K562 (cell line): ENCODE measurements at regions not wholly inside any gene's neighbourhood (a gene's known extent, or its start where the extent isn't known, plus 50 kb on each side); places are given as distances from the start of the nearest gene placed in this dataset.

Experiments
- ATAC-seq: fragments of 200-7000 bp; cut with Tn5 transposase; 3 replicates; pipeline ENCODE4 v1.9.1; 2020; ENCODE audit warnings: moderate library complexity
- BruUV-seq: library from RNA; stranded (reverse); fragments of 400-500 nt; replicated peaks from 2 replicates; lab custom pipeline; 2021; lab: Mats Ljungman, UMichigan
- CTCF ChIA-PET: fragments of 300-600 bp; formaldehyde crosslinking; extraction: SDS; loops from one replicate; lab custom pipeline; 2021; ENCODE audit warnings: low intra/inter-chr PET ratio; lab: Yijun Ruan, JAX
- POLR2A ChIA-PET: fragments of 300-600, 350-650 bp; sonication (Branson Sonifier 250); formaldehyde crosslinking; extraction: SDS; loops from one replicate; lab custom pipeline; 2021; ENCODE audit warnings: antibody characterized with exemption, inconsistent platforms; lab: Yijun Ruan, JAX
- DNase-seq, 4 experiments: peaks; one replicate each; pipeline versions ENCODE4 v3.0.0 to v3.0.0-alpha.2; 2011 to 2018; ENCODE audit warnings: low spot score in 3 of 4, mixed read lengths in 3 of 4; ENCODE audit errors: extremely low read depth in 1 of 4
- FAIRE-seq: peaks from 2 replicates; lab custom pipeline; 2011; peaks lifted over from hg19 to GRCh38; lab: Jason Lieb, UNC
- H2AFZ ChIP-seq: 2 replicates; pipeline ENCODE4 v1.6.0; 2011; ENCODE audit warnings: low read depth, low read length, control low read depth, inconsistent platforms
- H3K27ac ChIP-seq: fragments of 200-600 bp; 3 replicates; pipeline ENCODE4 v1.8.0; 2011; ENCODE audit warnings: low read depth, mild to moderate bottlenecking, control low read depth, inconsistent platforms, low read length, moderate library complexity, mixed read lengths; ENCODE audit errors: extremely low read depth
- H3K27me3 ChIP-seq, 2 experiments: fragments of 300-600 bp in 1 of 2; 2 replicates in 1 of 2; 3 replicates in 1 of 2; pipeline versions ENCODE4 v1.6.0 to v1.8.0; 2011; ENCODE audit warnings: inconsistent platforms in 2 of 2, low read length in 2 of 2, mild to moderate bottlenecking in 1 of 2, mixed read lengths in 1 of 2, moderate library complexity in 1 of 2; ENCODE audit not compliant: control insufficient read depth in 2 of 2, insufficient read depth in 2 of 2
- H3K36me3 ChIP-seq: fragments of 300-600 bp; 3 replicates; pipeline ENCODE4 v1.8.0; 2011; ENCODE audit warnings: mild to moderate bottlenecking, low read length, inconsistent platforms; ENCODE audit not compliant: control insufficient read depth, insufficient read depth
- H3K4me1 ChIP-seq, 2 experiments: fragments of 200-600 bp in 1 of 2; replicated peaks in 1 of 2; 2 replicates in 1 of 2; 3 replicates in 1 of 2; pipeline versions ENCODE4 v1.5.1 to v1.8.0; 2011; ENCODE audit warnings: inconsistent platforms in 2 of 2, low read length in 2 of 2, mild to moderate bottlenecking in 1 of 2, mixed read lengths in 1 of 2, moderate library complexity in 1 of 2; ENCODE audit not compliant: control insufficient read depth in 2 of 2, insufficient read depth in 2 of 2
- H3K4me2 ChIP-seq: 2 replicates; pipeline ENCODE4 v1.6.1; 2011; ENCODE audit warnings: low read length, control low read depth, inconsistent platforms, mixed read lengths; ENCODE audit not compliant: insufficient read depth
- H3K4me3 ChIP-seq: fragments of 200-600 bp; sonication (generic), shearing (Covaris generic); 2 replicates; pipeline ENCODE4 v1.5.1; 2016; ENCODE audit warnings: control low read depth, inconsistent platforms
- H3K79me2 ChIP-seq: fragments of 200-600 bp; 3 replicates; pipeline ENCODE4 v1.8.0; 2011; ENCODE audit warnings: low read length, inconsistent platforms; ENCODE audit not compliant: control insufficient read depth, insufficient read depth
- H3K9ac ChIP-seq, 2 experiments: 2 replicates each; pipeline versions ENCODE4 v1.6.0 to v1.6.1; 2011; ENCODE audit warnings: low read depth in 2 of 2, low read length in 2 of 2, control low read depth in 1 of 2, inconsistent platforms in 1 of 2, mild to moderate bottlenecking in 1 of 2, mixed read lengths in 1 of 2; ENCODE audit not compliant: insufficient read depth in 1 of 2
- H3K9me1 ChIP-seq: one replicate; pipeline ENCODE4 v1.6.0; 2011; ENCODE audit warnings: inconsistent platforms, mild to moderate bottlenecking, low read length, moderate library complexity; ENCODE audit not compliant: control insufficient read depth, insufficient read depth
- H3K9me3 ChIP-seq: replicated peaks from 2 replicates; pipeline ENCODE4 v1.5.1; 2011; ENCODE audit warnings: low read depth, low read length, inconsistent platforms; ENCODE audit not compliant: control insufficient read depth, insufficient read depth
- H4K20me1 ChIP-seq: replicated peaks from 2 replicates; pipeline ENCODE4 v1.6.1; 2011; ENCODE audit warnings: low read length, inconsistent platforms, mixed read lengths; ENCODE audit not compliant: control insufficient read depth, insufficient read depth
- CREM ChIP-seq: IDR thresholded peaks from 2 replicates; pipeline ENCODE4 v1.6.1; 2014; ENCODE audit warnings: antibody characterized with exemption, low read depth
- STAT6 ChIP-seq: sonication (generic); formaldehyde crosslinking; IDR thresholded peaks from 2 replicates; pipeline ENCODE4 v1.8.1; 2023; ENCODE audit warnings: mild to moderate bottlenecking, missing genetic modification reagents
- TRIM25 ChIP-seq: fragments of 450-650 bp; IDR thresholded peaks from 2 replicates; pipeline ENCODE4 v1.7.0; 2016; ENCODE audit warnings: borderline replicate concordance
- WGBS: fragments of 100-300 bp; shearing (Covaris generic); methylation state at CpG from one replicate; pipeline ENCODE4 v1.1.6; 2016; ENCODE audit warnings: low coverage, mixed read lengths; ENCODE audit not compliant: insufficient coverage; ENCODE audit errors: missing lambda C conversion rate; 5-methylcytosine and 5-hydroxymethylcytosine counted together
- in situ Hi-C: fragments of 300-500 bp; cut with MboI; formaldehyde crosslinking; loops from 4 replicates; pipeline ENCODE4 v1.15.0; 2018; ENCODE audit warnings: inconsistent platforms, mixed read lengths
- intact Hi-C: fragments of 100-400 bp; cut with micrococcal nuclease; formaldehyde crosslinking; loops from 2 replicates; pipeline ENCODE4 v1.14.2; 2022

- FAIRE-seq (no peak), ATAC-seq (no peak), DNase-seq (no peak)
- Histone ChIP-seq H3K36me3 (no peaks in the 10 kb centered on the region), H3K9me3 (peaks cover 4% of the 10 kb centered on the region; the same call in 1 of the 2 replicates), H3K9me1 (no peaks in the 10 kb centered on the region), H3K27ac (no peak overlapping the region), H3K4me1 (no peaks in the 10 kb centered on the region), H3K4me3 (no peak overlapping the region), H4K20me1 (no peaks in the 10 kb centered on the region), H3K79me2 (no peaks in the 10 kb centered on the region), H3K27me3 (no peaks in the 10 kb centered on the region), H2AFZ (no peak overlapping the region), H3K4me2 (no peak overlapping the region), H3K9ac (no peak overlapping the region)
- TF ChIP-seq CREM (no peak), TRIM25 (no peak), STAT6 (no peak)
- BruUV-seq: no TSS peak
- ChIA-PET CTCF (no interaction called here), POLR2A (no interaction called here)
- intact Hi-C loops (no loop called here), in situ Hi-C loops (no loop called here)
- 1% methylated on average over 4 of the region's 4 CpGs for WGBS
These were observed 253.7 kb downstream of the ANKRD7 start for GRCh38 chr7:118478236-118478635.
